M059J (cell line): ENCODE measurements at regions not wholly inside any gene's neighbourhood (a gene's known extent, or its start where the extent isn't known, plus 50 kb on each side); places are given as distances from the start of the nearest gene placed in this dataset.
A peak's percentile ranks its signal among the peaks of the same experiment; 100 is the strongest.

Experiments used
- DNase-seq: peaks from one replicate; pipeline ENCODE4 v3.0.0-alpha.2; 2012; ENCODE audit warnings: low read depth

- no peak for DNase-seq
Measured at GRCh38 chr4:96767815-96768480, 928.1 kb downstream of the PDHA2 start.

DNA sequence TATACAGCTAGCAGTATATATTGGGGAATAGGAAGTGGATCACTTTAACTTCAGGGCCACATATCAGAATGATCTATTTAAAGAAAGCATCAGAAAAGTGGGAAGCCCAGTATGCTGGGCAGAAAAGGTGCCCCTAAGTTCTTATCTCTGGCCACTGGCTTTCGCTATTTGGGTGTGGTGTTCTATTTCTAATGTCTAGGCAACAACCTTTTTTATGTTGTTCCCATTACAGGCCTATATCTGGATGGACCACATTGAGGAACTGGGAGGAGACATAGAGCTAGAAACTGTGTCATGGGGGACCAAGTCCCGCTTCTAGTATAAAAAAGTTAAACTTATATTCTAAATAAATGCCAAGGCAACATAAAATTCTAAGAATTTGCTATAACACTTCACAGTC, 935.6 kb downstream of the PDHA2 start:
- DNase-seq: no peak

GRCh38 chr4:96776920-96777527, 937.1 kb downstream of the PDHA2 start:
- DNase-seq: no peak

GRCh38 chr4:96784336-96784735, 944.4 kb downstream of the PDHA2 start:
- no peak for DNase-seq

GRCh38 chr4:96786306-96786705, 946.4 kb downstream of the PDHA2 start:
- DNase-seq: no peak

GRCh38 chr4:96787766-96788165, 947.9 kb downstream of the PDHA2 start:
- no peak for DNase-seq

DNA sequence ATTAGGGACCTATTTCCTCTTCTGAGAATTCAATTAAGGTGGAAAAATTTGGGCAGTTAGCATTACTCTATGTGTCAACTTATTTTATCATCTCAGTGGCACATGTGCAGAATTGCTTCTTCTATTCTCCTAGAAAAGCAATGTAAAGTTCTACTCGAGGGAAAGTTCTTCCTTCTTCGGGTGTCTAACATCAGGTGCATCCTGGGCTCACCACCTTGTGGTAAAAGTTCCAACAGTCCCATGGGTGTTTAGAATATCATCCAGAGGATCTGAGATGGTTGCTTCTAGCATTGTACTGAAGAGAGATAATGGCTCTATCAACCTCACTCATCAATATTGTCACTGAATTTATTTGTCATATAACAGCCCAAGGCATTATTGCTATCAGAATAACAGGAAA, 969.7 kb downstream of the PDHA2 start:
- no peak for DNase-seq

- no peak for DNase-seq
Measured at GRCh38 chr4:96827086-96827485, 987.2 kb downstream of the PDHA2 start.

DNA sequence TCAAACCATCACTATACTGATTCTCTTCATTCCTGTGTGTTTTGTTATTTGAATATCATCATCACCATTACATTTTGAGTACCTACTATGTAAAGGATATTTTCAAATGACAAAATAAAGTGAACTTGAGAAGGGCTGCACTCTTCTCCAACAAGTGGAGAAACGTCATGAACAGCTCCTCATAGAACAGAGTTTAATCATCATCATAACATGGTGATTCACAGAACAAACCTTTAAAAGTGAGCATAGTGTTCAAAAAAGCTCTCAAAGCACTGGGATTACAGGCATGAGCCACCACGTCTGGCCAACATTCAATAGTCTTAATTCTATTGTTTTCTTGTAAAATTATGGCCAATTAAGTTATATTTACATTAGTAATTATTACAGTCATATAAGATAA, 993.9 kb downstream of the PDHA2 start:
- DNase-seq: peak; percentile 4

GRCh38 chr4:96835991-96836390, 996.1 kb downstream of the PDHA2 start:
- no peak for DNase-seq

DNA sequence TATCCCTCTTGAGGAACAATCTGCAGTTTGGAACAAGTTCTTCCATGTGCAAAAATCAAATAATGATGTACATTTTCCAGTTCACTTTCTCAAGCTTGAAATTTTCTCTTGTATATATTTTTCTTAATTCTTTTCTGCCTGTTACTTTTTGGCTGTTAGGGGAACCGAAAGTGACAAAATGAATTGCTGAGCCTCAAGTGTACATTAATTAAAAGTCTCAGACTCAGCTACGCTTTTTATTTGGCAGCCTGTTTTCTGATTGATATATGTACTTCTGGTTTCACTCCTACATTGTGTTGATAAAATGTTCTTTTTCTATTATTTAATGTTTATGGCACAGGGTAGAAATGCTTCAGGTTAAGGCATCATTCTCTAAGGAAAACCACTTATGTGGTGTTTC, 999.5 kb downstream of the PDHA2 start:
- no peak for DNase-seq

DNA sequence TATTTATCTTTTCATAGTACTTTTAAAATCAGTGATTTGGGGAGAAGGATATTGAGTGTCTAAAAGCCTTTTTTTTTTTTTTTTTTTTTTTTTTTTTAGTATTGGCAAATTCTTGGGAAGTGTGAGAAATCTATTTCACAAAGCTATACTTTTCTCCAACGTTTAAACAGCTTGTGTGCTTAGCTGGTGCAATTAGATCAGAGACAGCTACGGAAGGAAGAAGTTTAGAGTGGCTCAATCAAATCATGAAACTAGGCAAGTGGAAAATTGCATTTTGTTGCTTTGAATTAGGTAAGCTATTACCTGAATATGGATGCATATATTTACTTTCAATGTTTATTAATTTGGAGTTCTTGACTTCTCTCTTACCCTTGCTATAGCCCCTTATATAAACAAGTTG, 1001.9 kb downstream of the PDHA2 start:
- no peak for DNase-seq

- DNase-seq: no peak
Measured at GRCh38 chr4:96844858-96845490, 1005.1 kb downstream of the PDHA2 start.

DNA sequence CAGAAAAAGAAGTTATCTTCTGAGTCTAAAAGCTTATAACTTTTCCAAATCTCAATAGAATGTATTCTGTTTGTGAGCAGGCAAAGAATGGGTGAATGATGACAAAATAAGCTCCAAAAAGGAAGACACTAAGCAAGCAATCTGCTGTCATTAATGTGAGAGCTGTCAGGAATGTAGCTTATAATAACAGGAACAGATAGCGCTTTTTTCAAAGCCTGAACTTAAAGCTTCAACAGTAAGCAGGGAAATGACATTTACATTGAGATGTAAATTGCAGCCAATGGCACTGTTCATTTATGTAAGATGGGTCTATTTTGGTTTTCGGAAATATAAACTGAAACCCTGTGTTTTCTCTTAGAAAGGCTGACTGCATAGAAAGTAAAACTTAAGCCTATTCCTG, 1005.9 kb downstream of the PDHA2 start:
- no peak for DNase-seq

GRCh38 chr4:96874657-96875056, 1034.8 kb downstream of the PDHA2 start:
- no peak for DNase-seq

DNA sequence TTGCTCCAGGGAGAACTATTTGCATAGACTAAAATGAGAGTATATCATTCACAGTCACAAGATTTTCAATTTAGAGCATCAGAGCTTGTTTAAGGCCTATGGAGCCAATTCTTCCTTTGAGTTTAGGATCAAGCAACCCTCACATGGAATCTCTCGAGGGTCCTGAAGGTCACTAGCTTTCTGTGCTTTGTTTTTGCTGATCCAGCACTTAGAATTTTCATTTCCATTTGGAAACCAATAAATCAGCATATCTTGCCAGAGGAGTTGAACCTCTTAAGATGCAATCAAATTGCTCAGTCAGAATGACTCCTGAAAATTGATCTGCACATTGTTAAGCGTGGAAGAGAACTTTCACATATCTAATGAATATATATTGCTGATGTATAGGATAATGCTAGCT, 1039.6 kb downstream of the PDHA2 start:
- DNase-seq: no peak

DNA sequence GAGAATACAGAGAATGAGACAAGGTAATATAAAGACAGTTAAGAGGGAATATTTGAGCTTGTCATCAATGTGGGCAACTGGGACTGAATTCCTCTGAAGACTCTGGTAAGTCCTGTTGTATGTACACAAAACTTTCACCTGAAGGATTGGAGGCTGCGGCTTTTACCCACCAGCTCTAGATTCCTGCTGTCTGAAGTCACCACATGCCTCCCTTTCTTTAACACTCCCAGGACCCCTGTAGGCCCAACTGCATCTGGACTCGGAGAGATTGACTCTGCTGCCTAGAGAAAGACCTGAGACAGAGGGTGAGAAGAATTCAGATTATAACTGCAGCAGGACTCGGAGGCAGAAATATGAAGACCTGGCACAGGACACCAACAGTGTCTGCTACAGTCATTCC, 1048.0 kb downstream of the PDHA2 start:
- no peak for DNase-seq

GRCh38 chr4:96894621-96895020, 1054.7 kb downstream of the PDHA2 start:
- DNase-seq: no peak

- DNase-seq: no peak
Measured at GRCh38 chr4:96895826-96896225, 1055.9 kb downstream of the PDHA2 start.

GRCh38 chr4:96912716-96913115, 1072.8 kb downstream of the PDHA2 start:
- no peak for DNase-seq

GRCh38 chr4:96913441-96914080, 1073.7 kb downstream of the PDHA2 start:
- DNase-seq: peak; percentile 27

GRCh38 chr4:96916711-96917110, 1076.8 kb downstream of the PDHA2 start:
- no peak for DNase-seq

DNA sequence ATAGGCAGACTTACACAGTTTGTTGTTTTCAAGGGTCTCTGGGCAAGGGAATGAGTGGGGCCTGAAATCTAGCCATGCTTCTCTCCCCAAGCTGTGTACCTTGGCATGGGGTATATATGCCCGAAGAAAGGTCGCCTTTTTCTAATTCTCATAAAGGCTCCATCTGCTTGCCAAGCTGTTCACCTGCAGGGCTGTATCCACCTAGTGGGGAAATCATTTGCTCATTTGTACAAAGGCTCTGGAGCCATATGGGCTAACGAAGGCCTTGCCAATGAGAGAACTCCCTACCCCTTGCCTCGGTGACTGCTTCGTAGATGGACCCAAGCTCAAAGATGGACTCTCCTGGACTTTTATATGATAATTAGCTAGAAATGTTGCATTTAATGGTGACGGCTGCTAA, 1097.0 kb downstream of the PDHA2 start:
- DNase-seq: no peak
